HG02623 (cell line): ENCODE measurements at regions not wholly inside any gene's neighbourhood (a gene's known extent, or its start where the extent isn't known, plus 50 kb on each side); places are given as distances from the start of the nearest gene placed in this dataset.
"Not testable (repeated sequence)": the region's sequence is repeated elsewhere in the genome, so short reads cannot be mapped to it uniquely, and the experiment has no call there.

Source experiments
- ATAC-seq: cut with Tn5 transposase; IDR thresholded peaks from one replicate; pipeline ENCODE4 v1.9.1; 2021; ENCODE audit warnings: moderate library complexity; ENCODE audit not compliant: unreplicated experiment

- no peak for ATAC-seq
Measured at GRCh38 chr5:83001796-83002381, 75.3 kb downstream of the TMEM167A start.

- ATAC-seq, result no peak
Measured at GRCh38 chr5:83000922-83001321, 76.3 kb downstream of the TMEM167A start.

GRCh38 chr5:83000428-83000827 lies 76.8 kb downstream of the TMEM167A start:
- ATAC-seq, result no peak

GRCh38 chr5:82993416-82993815 lies 83.8 kb downstream of the TMEM167A start:
- no peak for ATAC-seq

- no peak for ATAC-seq
Measured at GRCh38 chr5:82992646-82993045, 84.5 kb downstream of the TMEM167A start.

GRCh38 chr5:82991678-82992323 lies 85.4 kb downstream of the TMEM167A start:
- no peak for ATAC-seq

- no peak for ATAC-seq
Measured at GRCh38 chr5:82991059-82991458, 86.1 kb downstream of the TMEM167A start.

GRCh38 chr5:82987188-82987587 lies 90.0 kb downstream of the TMEM167A start:
- no peak for ATAC-seq

GRCh38 chr5:82986404-82986803 lies 90.8 kb downstream of the TMEM167A start:
- no peak for ATAC-seq

- ATAC-seq, result no peak
Measured at GRCh38 chr5:82985763-82986162, 91.4 kb downstream of the TMEM167A start.

- no peak for ATAC-seq
Measured at GRCh38 chr5:82984786-82985735, 92.1 kb downstream of the TMEM167A start.

GRCh38 chr5:82982846-82983245 lies 94.3 kb downstream of the TMEM167A start:
- no peak for ATAC-seq

GRCh38 chr5:82976887-82977286 lies 100.3 kb downstream of the TMEM167A start:
- ATAC-seq, result not testable (repeated sequence)

GRCh38 chr5:82975812-82976211 lies 101.4 kb downstream of the TMEM167A start:
- ATAC-seq, result no peak

- ATAC-seq, result no peak
Measured at GRCh38 chr5:82975396-82975795, 101.8 kb downstream of the TMEM167A start.

- ATAC-seq, result not testable (repeated sequence)
Measured at GRCh38 chr5:82974346-82974745, 102.8 kb downstream of the TMEM167A start.

- no peak for ATAC-seq
Measured at GRCh38 chr5:82971901-82972300, 105.3 kb downstream of the TMEM167A start.

GRCh38 chr5:82971034-82971806 lies 106.0 kb downstream of the TMEM167A start:
- ATAC-seq, result not testable (repeated sequence)

- ATAC-seq, result not testable (repeated sequence)
Measured at GRCh38 chr5:82969221-82969976, 107.8 kb downstream of the TMEM167A start.

GRCh38 chr5:82967072-82967471 lies 110.1 kb downstream of the TMEM167A start:
- no peak for ATAC-seq
